ENCODE measurements at regions not wholly inside any gene's neighbourhood (a gene's known extent, or its start where the extent isn't known, plus 50 kb on each side); places are given as distances from the start of the nearest gene placed in this dataset.

DNA sequence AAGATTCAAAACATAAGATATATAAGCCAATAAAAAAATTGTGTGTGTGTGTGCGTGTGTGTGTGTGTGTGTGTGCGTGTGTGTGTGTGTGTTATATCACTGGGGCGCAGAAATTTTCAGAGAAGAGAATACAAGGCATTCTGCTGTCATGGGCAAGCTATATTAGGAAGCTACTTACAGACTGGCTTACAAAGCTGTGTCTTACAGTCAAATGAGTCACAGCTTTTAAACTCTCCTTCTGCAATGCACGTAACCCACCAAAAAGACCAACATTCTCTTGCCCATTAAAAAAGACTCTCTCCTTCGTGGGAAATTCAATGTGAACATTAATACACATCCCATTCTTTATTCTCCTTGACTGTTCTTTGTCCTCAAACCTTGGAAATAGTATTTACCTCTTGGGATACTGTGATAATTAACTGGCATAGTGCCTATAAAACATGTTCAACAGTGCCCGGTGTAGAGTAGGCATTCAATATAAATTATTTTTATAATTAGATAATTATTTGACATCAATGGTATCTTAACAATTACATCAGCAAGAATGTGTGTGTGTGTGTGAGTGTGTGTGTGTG, 860.4 kb upstream of the SOX9 start:
- no peak overlapping the region for H3K27ac ChIP-seq
- DNase-seq (ENCODE audit: low spot score): no peak
- H3K4me3 ChIP-seq: no peak overlapping the region
- peaks cover 0 to 5% of the 10 kb centered on the region in 2 donors for H3K9me3 ChIP-seq
- H3K4me1 ChIP-seq: no peaks in the 10 kb centered on the region
- no peaks in the 10 kb centered on the region for H3K27me3 ChIP-seq
- no peaks in the 10 kb centered on the region for H3K36me3 ChIP-seq
- TF ChIP-seq, protein P1, sequence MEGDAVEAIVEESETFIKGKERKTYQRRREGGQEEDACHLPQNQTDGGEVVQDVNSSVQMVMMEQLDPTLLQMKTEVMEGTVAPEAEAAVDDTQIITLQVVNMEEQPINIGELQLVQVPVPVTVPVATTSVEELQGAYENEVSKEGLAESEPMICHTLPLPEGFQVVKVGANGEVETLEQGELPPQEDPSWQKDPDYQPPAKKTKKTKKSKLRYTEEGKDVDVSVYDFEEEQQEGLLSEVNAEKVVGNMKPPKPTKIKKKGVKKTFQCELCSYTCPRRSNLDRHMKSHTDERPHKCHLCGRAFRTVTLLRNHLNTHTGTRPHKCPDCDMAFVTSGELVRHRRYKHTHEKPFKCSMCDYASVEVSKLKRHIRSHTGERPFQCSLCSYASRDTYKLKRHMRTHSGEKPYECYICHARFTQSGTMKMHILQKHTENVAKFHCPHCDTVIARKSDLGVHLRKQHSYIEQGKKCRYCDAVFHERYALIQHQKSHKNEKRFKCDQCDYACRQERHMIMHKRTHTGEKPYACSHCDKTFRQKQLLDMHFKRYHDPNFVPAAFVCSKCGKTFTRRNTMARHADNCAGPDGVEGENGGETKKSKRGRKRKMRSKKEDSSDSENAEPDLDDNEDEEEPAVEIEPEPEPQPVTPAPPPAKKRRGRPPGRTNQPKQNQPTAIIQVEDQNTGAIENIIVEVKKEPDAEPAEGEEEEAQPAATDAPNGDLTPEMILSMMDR (IDR thresholded peaks at IDR 0.05): no peak

DNA sequence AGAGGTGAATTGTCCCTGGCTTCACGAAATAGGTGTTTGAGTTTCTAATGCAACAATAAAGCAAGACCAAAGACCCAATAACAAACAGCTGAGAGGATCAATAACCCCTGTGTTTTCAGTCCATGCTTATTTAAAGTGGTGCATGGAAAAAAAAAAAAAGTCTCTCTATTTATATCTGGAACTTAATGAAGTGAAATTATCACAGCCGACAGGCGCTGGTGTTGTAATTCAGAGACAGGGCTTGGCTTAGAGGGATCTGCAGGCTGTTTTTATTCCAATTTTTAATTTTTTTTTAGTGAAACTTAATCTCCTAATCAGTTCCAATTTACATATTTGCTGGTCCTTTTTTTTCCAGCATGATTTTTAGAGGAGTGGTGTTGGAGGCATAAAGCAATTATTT, 858.2 kb upstream of the SOX9 start:
- peaks cover 1 to 26% of the 10 kb centered on the region in 2 donors for H3K9me3 ChIP-seq
- no peaks in the 10 kb centered on the region for H3K36me3 ChIP-seq
- no peak overlapping the region for H3K27ac ChIP-seq
- TF ChIP-seq, protein P1 (IDR thresholded peaks at IDR 0.05): no peak
- H3K4me1 ChIP-seq: no peaks in the 10 kb centered on the region
- no peaks in the 10 kb centered on the region for H3K27me3 ChIP-seq
- no peak for DNase-seq (ENCODE audit: low spot score)
- H3K4me3 ChIP-seq: no peak overlapping the region

DNA sequence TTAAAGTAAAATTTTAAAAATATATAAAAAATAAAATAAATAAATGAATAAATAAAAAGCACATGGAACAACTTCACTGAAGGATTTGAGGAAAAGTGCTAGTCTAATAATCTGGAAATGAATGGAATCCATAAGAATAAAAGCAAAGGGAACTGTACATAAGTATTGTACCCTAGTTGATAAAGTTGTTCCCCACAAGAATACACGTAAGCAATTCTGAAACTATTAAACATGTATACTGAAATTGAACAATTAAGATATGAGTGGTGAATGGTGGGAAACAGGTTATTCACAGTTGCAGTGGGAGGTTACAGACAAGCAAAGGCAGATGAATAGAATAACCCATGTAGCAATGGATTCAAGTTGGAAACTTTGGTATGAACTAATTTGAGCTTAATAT, 853.2 kb upstream of the SOX9 start:
- no peaks in the 10 kb centered on the region for H3K4me1 ChIP-seq
- H3K27ac ChIP-seq: no peak overlapping the region
- H3K4me3 ChIP-seq: no peak overlapping the region
- H3K27me3 ChIP-seq: no peaks in the 10 kb centered on the region
- DNase-seq (ENCODE audit: low spot score): no peak
- H3K36me3 ChIP-seq: no peaks in the 10 kb centered on the region
- TF ChIP-seq, protein P1 (IDR thresholded peaks at IDR 0.05): no peak
- H3K9me3 ChIP-seq: peaks cover 3 to 45% of the 10 kb centered on the region in 2 donors

DNA sequence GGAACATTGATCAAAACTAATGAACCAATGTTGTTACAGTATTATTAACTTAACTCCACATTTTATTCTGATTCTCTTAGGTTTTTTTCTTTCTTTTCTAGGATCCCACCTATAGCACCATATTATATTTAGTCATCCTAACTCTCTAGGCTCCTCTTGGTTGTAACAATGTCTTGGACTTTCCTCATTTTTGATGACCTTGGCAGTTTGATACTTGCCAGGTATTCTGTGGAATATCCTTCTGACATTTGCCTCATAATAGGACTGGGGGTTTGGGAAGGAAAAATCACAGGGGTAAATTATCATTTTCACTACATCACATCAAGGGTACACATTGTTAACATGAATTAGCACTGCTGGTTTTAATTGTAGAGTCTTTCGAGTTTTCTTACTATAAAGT, 851.6 kb upstream of the SOX9 start:
- Histone ChIP-seq H3K4me1 (no peaks in the 10 kb centered on the region), H3K36me3 (no peaks in the 10 kb centered on the region), H3K27ac (no peak overlapping the region), H3K9me3 (peaks cover 3 to 45% of the 10 kb centered on the region in 2 donors), H3K4me3 (no peak overlapping the region), H3K27me3 (no peaks in the 10 kb centered on the region)
- TF ChIP-seq, protein P1 (IDR thresholded peaks at IDR 0.05): no peak
- no peak for DNase-seq (ENCODE audit: low spot score)

DNA sequence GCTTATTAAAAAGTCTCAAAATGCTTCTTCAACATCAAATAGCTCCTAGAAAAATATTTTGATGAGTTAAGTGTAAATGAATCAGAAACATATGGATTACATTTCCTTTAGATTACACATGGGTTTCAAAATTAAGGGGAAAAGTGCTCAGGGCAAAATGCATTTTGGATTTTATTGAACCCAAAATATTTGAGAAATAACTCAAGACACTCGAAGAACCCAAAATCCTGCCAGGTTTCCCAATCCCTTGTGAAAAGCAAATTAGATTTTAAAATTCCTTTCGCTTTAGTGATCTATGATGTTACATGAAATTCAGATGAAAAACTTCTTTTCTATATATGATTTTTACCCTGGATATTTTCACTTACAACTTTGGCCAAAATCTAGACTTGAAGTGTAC, 847.4 kb upstream of the SOX9 start:
- no peak for DNase-seq (ENCODE audit: low spot score)
- peaks cover 0 to 13% of the 10 kb centered on the region in 2 donors for H3K9me3 ChIP-seq

More for the DNA sequence above, 847.4 kb upstream of the SOX9 start:
- Histone ChIP-seq H3K4me1 (no peaks in the 10 kb centered on the region), H3K27me3 (no peaks in the 10 kb centered on the region), H3K4me3 (no peak overlapping the region), H3K36me3 (no peaks in the 10 kb centered on the region), H3K27ac (no peak overlapping the region)
- TF ChIP-seq, protein P1 (IDR thresholded peaks at IDR 0.05): no peak
